CD4-positive, alpha-beta T cell (primary cell): ENCODE measurements at regions not wholly inside any gene's neighbourhood (a gene's known extent, or its start where the extent isn't known, plus 50 kb on each side); places are given as distances from the start of the nearest gene placed in this dataset.

ENCODE experiments used
- ATAC-seq: fragments of 200-7000 bp; cut with Tn5 transposase; one replicate; pipeline ENCODE4 v1.10.0; 2022; ENCODE audit warnings: mild to moderate bottlenecking; ENCODE audit not compliant: poor library complexity
- CTCF ChIA-PET: fragments of 350-600 bp; sonication (Branson Sonifier 250); formaldehyde crosslinking; loops from one replicate; lab custom pipeline; 2021; ENCODE audit warnings: antibody characterized with exemption, inconsistent platforms; lab: Charles Lee
- POLR2A ChIA-PET: fragments of 350-600 bp; sonication (Branson Sonifier 250); formaldehyde crosslinking; loops from one replicate; lab custom pipeline; 2021; ENCODE audit warnings: antibody characterized with exemption, inconsistent platforms; lab: Charles Lee
- DNase-seq, 14 experiments: peaks; one replicate each; pipeline ENCODE4 v3.0.0-alpha.2; 2013 to 2020; ENCODE audit warnings: mixed read lengths in 2 of 14
- H3K27ac ChIP-seq, 2 donors: one replicate each; pipeline versions ENCODE4 v1.5.1 to v1.7.0; 2013; ENCODE audit warnings: low read length in 2 of 2, low read depth in 1 of 2, mild to moderate bottlenecking in 1 of 2
- H3K27me3 ChIP-seq, 2 experiments: 1 replicate in 1 of 2; 2 replicates in 1 of 2; pipeline versions ENCODE4 v1.6.1 to v1.7.0; 2013; ENCODE audit warnings: low read length in 2 of 2, control low read depth in 1 of 2, mild to moderate bottlenecking in 1 of 2, moderate library complexity in 1 of 2; ENCODE audit not compliant: insufficient read depth in 2 of 2, control insufficient read depth in 1 of 2
- H3K36me3 ChIP-seq: one replicate; pipeline ENCODE4 v1.6.1; 2013; ENCODE audit warnings: low read length, control low read depth; ENCODE audit not compliant: insufficient read depth
- H3K4me1 ChIP-seq: one replicate; pipeline ENCODE4 v1.6.1; 2013; ENCODE audit warnings: low read length, control low read depth; ENCODE audit not compliant: insufficient read depth
- H3K4me3 ChIP-seq: one replicate; pipeline ENCODE4 v1.5.1; 2013; ENCODE audit warnings: mild to moderate bottlenecking, low read length, moderate library complexity
- H3K9me3 ChIP-seq, 2 experiments: 1 replicate in 1 of 2; 2 replicates in 1 of 2; pipeline versions ENCODE4 v1.6.1 to v1.7.0; 2013; ENCODE audit warnings: low read length in 2 of 2, mild to moderate bottlenecking in 2 of 2, control low read depth in 1 of 2, moderate library complexity in 1 of 2; ENCODE audit not compliant: control insufficient read depth in 1 of 2, insufficient read depth in 1 of 2
- H3K27ac Mint-ChIP-seq: one replicate; pipeline ENCODE4 v1.8.0; 2020; ENCODE audit warnings: mixed read lengths
- H3K27me3 Mint-ChIP-seq: one replicate; pipeline ENCODE4 v1.8.0; 2021; ENCODE audit warnings: mixed read lengths
- H3K36me3 Mint-ChIP-seq: one replicate; pipeline ENCODE4 v1.8.0; 2021; ENCODE audit warnings: low read depth, mixed read lengths
- H3K4me1 Mint-ChIP-seq: one replicate; pipeline ENCODE4 v1.8.0; 2021; ENCODE audit warnings: low read depth, mixed read lengths
- H3K4me3 Mint-ChIP-seq: one replicate; pipeline ENCODE4 v1.8.0; 2020; ENCODE audit warnings: mild to moderate bottlenecking, mixed read lengths
- H3K9me3 Mint-ChIP-seq: one replicate; pipeline ENCODE4 v1.8.0; 2020; ENCODE audit warnings: mixed read lengths
- CTCF ChIP-seq: fragments of 200-600 bp; IDR thresholded peaks from one replicate; pipeline ENCODE4 v1.8.0; 2022; ENCODE audit warnings: antibody characterized with exemption, mild to moderate bottlenecking
- intact Hi-C, 2 experiments: fragments of 100-400 bp; cut with DNase I in 1 of 2; cut with micrococcal nuclease in 1 of 2; formaldehyde crosslinking; loops; one replicate each; pipeline versions ENCODE4 v1.15.1 to v1.9.0; 2023 to 2025; cut with DNase I, micrococcal nuclease

- Histone ChIP-seq H3K4me1 (no peaks in the 10 kb centered on the region), H3K27me3 (no peaks in the 10 kb centered on the region), H3K4me3 (no peak overlapping the region), H3K36me3 (no peaks in the 10 kb centered on the region), H3K9me3 (peaks cover 8 to 73% of the 10 kb centered on the region in 2 experiments), H3K27ac (no peak overlapping the region)
- ChIA-PET CTCF (no interaction called here), POLR2A (no interaction called here)
- intact Hi-C loops = no loop called here
- H3K27ac Mint-ChIP-seq = no peak overlapping the region
- H3K4me3 Mint-ChIP-seq = no peak overlapping the region
- DNase-seq = no peak
- ATAC-seq = no peak
- no peaks in the 10 kb centered on the region for H3K4me1 Mint-ChIP-seq
- no peaks in the 10 kb centered on the region for H3K27me3 Mint-ChIP-seq
- peaks cover 8% of the 10 kb centered on the region for H3K9me3 Mint-ChIP-seq
- TF ChIP-seq CTCF = no peak
- H3K36me3 Mint-ChIP-seq = no peaks in the 10 kb centered on the region
Observed at GRCh38 chr13:18959229-18959628, 222.4 kb downstream of the TUBA3C start.

GRCh38 chr13:18956473-18957078 lies 225.0 kb downstream of the TUBA3C start:
- intact Hi-C loops = no loop called here
- DNase-seq (no peak), ATAC-seq (no peak)
- H3K4me3 ChIP-seq = no peak overlapping the region
- no peak for TF ChIP-seq CTCF
- H3K4me1 ChIP-seq = no peaks in the 10 kb centered on the region
- ChIA-PET CTCF (no interaction called here), POLR2A (no interaction called here)
- H3K9me3 ChIP-seq = peaks cover 8 to 80% of the 10 kb centered on the region in 2 experiments
- H3K27me3 Mint-ChIP-seq = no peaks in the 10 kb centered on the region
- peaks cover 8% of the 10 kb centered on the region for H3K9me3 Mint-ChIP-seq
- no peaks in the 10 kb centered on the region for H3K36me3 ChIP-seq
- H3K27ac ChIP-seq = no peak overlapping the region
- H3K36me3 Mint-ChIP-seq = no peaks in the 10 kb centered on the region
- no peaks in the 10 kb centered on the region for H3K4me1 Mint-ChIP-seq
- H3K4me3 Mint-ChIP-seq = no peak overlapping the region
- H3K27ac Mint-ChIP-seq = no peak overlapping the region
- no peaks in the 10 kb centered on the region for H3K27me3 ChIP-seq

GRCh38 chr13:18954254-18954653 lies 227.4 kb downstream of the TUBA3C start:
- Histone ChIP-seq H3K27ac (no peak overlapping the region), H3K9me3 (peaks cover 8 to 80% of the 10 kb centered on the region in 2 experiments), H3K4me3 (no peak overlapping the region), H3K36me3 (no peaks in the 10 kb centered on the region), H3K4me1 (no peaks in the 10 kb centered on the region), H3K27me3 (no peaks in the 10 kb centered on the region)
- peaks cover 8% of the 10 kb centered on the region for H3K9me3 Mint-ChIP-seq
- ATAC-seq (no peak), DNase-seq (no peak)
- H3K27me3 Mint-ChIP-seq = no peaks in the 10 kb centered on the region
- POLR2A ChIA-PET = no interaction called here
- no peaks in the 10 kb centered on the region for H3K36me3 Mint-ChIP-seq
- H3K27ac Mint-ChIP-seq = no peak overlapping the region
- no peak for TF ChIP-seq CTCF
- intact Hi-C loops = no loop called here
- no peak overlapping the region for H3K4me3 Mint-ChIP-seq
- CTCF ChIA-PET = no interaction called here
- no peaks in the 10 kb centered on the region for H3K4me1 Mint-ChIP-seq
